Renal cortical epithelial cell (primary cell): ENCODE measurements at regions not wholly inside any gene's neighbourhood (a gene's known extent, or its start where the extent isn't known, plus 50 kb on each side); places are given as distances from the start of the nearest gene placed in this dataset.

Source experiments
- DNase-seq: peaks from one replicate; pipeline ENCODE4 v3.0.0-alpha.2; 2011; ENCODE audit warnings: low read depth

GRCh38 chr6:44531442-44532015 lies 144.0 kb downstream of the CDC5L start:
- DNase-seq = no peak

- no peak for DNase-seq
Observed at GRCh38 chr6:44533421-44533820, 145.9 kb downstream of the CDC5L start.

- no peak for DNase-seq
Observed at GRCh38 chr6:44534291-44534690, 146.8 kb downstream of the CDC5L start.

- no peak for DNase-seq
Observed at GRCh38 chr6:44535446-44535845, 147.9 kb downstream of the CDC5L start.

DNA sequence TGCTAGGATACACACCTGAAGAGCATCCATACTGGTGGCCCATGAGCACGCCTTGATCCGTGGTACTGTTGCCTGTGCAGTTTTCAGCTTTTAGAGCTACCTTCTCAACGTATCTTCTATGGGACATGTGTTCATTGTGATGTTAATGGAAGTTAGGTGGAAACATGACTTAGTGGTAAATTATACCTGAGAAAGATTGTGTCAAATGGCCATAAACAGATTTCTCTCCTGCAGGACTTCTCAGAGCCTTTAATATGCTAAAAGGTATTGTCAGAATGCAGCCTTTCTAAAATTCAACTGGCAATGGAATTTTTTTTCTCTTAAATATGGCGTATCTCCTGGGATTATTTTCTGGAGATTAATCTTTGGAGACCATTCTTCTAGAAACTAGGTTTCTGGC lies 148.5 kb downstream of the CDC5L start:
- no peak for DNase-seq

- DNase-seq = no peak
Observed at GRCh38 chr6:44537306-44538049, 150.0 kb downstream of the CDC5L start.

DNA sequence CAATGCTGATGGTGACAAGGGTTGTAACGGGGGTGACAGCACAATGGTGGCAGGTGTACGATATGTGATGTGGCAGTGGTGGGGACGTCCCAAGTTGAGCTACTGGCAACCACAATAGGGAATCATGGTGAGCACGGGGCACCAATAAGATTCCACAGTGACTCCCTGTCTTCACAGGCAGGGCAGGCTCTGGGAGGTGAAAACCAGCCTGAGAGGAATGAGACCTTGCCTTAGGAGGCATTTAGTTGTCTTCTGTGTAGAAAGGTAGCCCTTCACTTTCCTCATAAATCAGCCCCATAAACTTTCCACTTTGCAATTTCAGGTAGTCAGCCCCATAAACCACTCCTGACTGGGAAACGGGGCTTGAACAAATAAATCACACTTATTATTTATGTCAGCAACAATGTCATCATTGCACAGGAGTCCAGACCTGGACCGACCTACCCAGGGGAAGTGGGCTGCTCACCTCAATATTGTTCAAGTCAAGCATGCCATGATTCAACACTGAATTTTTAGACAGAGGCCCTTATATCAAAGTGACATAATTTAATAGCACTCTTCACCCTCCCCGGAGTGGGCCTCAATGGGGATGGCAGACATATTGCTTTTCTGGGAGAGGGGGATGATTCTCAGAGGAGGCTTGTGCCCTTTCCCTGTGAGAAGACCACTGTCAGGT lies 150.8 kb downstream of the CDC5L start:
- no peak for DNase-seq

- no peak for DNase-seq
Observed at GRCh38 chr6:44538807-44539201, 151.3 kb downstream of the CDC5L start.

DNA sequence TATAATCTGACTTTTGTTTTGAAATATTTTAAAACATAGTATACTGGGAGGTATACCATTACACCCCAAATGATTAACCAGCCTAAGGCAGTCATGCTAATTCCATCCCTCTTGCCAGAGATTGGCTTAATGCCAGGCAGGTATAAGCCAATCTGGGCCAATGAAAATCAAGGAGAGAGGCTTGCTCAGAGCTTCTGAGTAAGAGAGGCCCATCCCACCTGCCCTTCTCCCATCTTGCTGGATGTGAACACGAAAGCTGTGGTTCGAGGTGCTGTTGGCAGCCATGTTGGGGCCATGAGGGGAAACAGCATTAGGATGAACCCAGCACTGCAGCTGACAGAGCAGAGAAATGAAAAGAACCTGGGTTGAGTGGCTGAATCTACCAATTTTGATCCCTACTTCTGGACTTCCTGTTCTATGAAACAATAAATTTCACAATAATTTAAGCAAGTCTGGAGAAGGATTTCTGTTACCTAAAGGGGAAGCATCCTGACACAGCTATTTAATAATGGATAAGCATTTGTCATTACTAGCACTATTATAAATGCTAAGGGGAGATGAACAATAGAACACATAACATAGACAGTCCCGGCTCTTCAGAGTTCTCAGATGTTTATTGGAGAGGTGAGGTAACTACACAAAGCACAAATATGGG lies 152.3 kb downstream of the CDC5L start:
- DNase-seq = no peak

DNA sequence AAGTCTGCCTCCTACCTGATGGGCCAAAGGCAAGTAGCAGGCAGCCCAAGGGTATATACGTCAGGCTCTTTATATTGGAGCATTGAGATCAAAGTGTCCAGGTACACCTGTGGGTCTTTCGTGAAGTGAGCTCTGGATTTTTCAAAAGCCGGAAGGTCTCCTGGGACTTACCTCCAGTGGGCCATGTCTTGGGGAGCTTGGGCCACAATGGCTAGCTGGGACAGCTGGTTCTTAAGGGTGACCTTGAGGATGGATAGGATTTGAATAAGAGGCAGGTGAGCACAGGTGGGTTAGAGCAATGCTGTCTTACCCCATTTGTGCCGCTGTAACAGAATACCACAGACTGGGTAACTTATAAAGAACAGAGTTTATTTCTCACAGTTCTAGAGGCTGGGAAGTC lies 153.4 kb downstream of the CDC5L start:
- no peak for DNase-seq

GRCh38 chr6:44542401-44543116 lies 155.1 kb downstream of the CDC5L start:
- no peak for DNase-seq

DNA sequence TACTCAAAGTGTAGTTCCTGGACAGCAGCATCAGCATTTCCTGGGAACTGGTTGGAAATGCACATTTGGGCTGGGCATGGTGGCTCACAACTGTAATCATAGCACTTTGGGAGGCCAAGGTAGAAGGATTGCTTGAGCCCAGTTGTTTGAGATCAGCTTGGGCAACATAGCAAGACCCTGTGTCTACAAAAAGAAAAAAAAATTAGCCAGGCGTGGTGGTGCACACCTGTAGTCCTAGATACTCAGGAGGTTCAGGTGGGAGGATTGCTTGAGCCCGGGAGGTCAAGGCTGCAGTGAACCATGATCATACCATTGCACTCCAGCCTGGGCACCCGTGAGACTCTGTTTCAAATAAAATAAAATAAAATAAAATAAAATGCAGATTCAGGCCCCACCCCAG lies 156.2 kb downstream of the CDC5L start:
- no peak for DNase-seq

DNA sequence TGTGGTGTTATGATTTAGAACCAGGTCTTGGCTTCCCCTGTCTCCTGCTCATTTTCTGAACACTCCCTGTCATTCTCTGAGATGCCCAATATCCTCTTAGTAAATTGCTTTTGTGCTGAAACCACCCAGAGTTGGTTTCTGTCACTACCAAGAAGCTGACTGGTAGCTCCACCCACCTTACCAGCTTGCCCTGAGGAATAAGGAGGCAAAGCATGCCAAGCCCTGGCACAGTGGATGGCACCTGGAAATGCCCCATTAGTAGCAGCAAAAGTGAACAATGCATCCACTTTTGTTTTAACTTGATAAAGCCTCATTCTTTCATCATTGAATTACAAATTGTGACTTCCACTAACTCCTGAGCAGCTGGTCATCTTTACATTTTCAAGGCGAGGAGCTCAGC lies 157.7 kb downstream of the CDC5L start:
- no peak for DNase-seq

- no peak for DNase-seq
Observed at GRCh38 chr6:44548319-44548718, 160.8 kb downstream of the CDC5L start.

DNA sequence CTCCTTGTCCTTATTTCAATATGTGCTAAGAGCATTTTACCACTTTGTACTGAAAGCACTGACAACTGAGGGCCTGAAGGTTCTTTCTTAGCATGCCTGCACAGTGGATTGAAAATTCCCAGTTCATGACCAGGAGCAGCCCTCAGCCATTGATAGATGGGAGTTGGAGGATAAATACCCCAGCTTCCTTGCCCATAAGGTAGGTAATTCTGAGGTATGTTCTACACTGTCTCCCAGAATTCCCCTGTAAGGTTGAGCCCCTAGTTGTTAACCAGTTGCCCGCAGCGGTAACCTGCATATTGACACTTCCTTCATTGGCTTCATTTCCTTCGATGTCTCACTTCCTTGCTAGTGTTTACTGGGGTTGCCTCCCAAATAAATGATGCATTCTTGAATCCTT lies 162.0 kb downstream of the CDC5L start:
- no peak for DNase-seq

DNA sequence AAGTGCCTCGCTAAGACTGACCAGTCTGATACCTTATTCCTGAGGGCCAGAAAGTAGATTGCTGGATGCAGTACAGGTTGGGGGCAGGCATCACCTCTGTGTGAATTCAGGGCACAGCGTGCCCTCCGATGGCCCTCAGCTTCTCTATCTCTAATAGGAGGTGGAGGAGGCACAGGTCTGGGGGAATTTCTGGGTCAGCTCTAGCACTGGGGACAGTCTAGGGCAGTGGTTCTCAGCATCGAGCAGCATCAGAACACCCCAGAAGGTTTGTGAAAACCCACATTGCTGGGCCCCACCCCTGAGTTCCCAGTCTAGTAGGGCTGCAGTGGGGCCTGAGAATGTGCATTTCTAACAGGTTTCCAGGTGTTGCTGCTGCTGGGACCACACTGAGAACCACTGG lies 166.7 kb downstream of the CDC5L start:
- DNase-seq = no peak

DNA sequence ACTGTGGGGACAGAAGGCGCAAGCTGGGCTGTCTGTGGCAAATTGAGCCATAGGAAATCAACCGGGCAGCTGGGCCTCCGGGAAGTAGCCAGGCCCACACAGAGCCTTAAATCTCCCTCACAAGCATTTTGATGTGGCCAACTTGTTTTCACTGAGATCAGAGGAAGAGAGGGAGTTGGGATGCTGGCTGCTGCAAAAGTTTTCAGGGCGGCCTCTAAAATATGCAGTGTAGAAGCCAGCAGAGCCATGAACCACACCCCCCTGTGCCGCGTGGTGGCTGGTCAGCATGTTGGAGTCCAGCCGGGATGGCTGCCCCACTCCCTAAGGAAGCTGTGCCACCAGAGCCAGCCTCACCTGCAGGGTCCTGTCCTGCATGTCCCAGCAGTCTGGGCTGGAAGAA lies 167.4 kb downstream of the CDC5L start:
- DNase-seq = no peak

DNA sequence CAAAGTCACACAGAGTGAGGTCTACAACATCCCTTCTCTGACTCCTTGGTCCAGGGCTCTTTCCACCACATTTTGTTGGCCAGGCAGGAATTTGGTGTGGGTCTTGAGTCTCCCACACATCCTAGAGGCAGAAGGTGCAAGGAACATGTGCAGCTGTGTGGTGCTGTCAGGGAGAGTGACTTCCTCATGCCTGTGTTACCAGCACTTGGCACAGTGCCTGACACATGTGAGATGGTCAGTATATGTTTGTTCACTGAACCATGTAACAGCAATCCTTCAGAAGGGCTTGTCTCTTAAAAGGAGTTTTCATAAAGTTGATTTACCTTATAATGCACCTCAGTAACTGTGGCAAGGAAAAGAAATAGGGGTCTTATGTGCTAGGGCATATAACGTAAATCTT lies 168.5 kb downstream of the CDC5L start:
- DNase-seq = peak; percentile 28

- DNase-seq = no peak
Observed at GRCh38 chr6:44558024-44558831, 170.7 kb downstream of the CDC5L start.

DNA sequence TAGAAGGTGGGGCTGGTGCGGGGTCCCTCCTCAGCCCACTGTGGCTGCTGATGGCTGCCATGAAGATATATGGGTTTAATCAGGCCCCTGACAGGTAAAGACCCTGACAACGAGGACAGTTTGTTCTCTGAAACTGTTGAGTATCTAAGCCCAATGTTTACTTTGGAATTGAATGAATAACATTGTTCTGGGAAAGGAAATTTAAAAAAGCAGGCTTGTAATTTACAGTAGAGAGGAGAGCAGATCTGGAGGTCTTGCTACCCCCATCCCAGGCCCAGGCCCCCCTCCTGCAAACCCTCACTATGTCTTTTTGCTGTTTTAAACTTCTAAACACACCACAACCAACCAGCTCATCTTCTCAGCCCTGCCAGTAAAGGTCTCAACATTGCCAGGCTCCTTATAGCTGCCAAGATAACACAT lies 171.3 kb downstream of the CDC5L start:
- no peak for DNase-seq
